ENCODE measurements at regions not wholly inside any gene's neighbourhood (a gene's known extent, or its start where the extent isn't known, plus 50 kb on each side); places are given as distances from the start of the nearest gene placed in this dataset.

- ATAC-seq: no peak
- Histone ChIP-seq H3K4me2 (no peak overlapping the region), H3K9me2 (ENCODE audit: insufficient read depth) (peaks cover 4% of the 10 kb centered on the region; the same call in 1 of the 2 replicates), H3K27me3 (ENCODE audit: insufficient read depth) (no peaks in the 10 kb centered on the region), H3K4me1 (ENCODE audit: insufficient read depth) (peaks cover 8% of the 10 kb centered on the region), H3K27ac (ENCODE audit: low read depth) (no peak overlapping the region), H3K36me3 (ENCODE audit: insufficient read depth) (no peaks in the 10 kb centered on the region), H3K4me3 (no peak overlapping the region), H3K79me2 (replicated peaks; ENCODE audit: insufficient read depth) (no peaks in the 10 kb centered on the region), H4K20me1 (replicated peaks; ENCODE audit: insufficient read depth) (no peaks in the 10 kb centered on the region), H2AFZ (no peak overlapping the region), H3F3A (replicated peaks; ENCODE audit: low read depth) (no peaks in the 10 kb centered on the region)
- Mint-ChIP-seq H3K27me3 (ENCODE audit: insufficient read depth, low read depth, poor library complexity) (no peaks in the 10 kb centered on the region), H3K4me1 (peaks cover 3% of the 10 kb centered on the region), H3K36me3 (ENCODE audit: low read depth) (peaks cover 27% of the 10 kb centered on the region), H3K9me3 (peaks cover 33% of the 10 kb centered on the region), H3K4me3 (no peak overlapping the region), H3K27ac (no peak overlapping the region)
- no peak for TF ChIP-seq JUNB (IDR thresholded peaks at IDR 0.05; ENCODE audit: unreplicated experiment)
- TF ChIP-seq EZH2phosphoT487 (IDR thresholded peaks at IDR 0.05; ENCODE audit: unreplicated experiment): no peak
- TF ChIP-seq CREB1 (CRISPR knock-in tag; IDR thresholded peaks at IDR 0.05; ENCODE audit: low read depth): no peak
- TF ChIP-seq ZNF331 (CRISPR knock-in tag; IDR thresholded peaks at IDR 0.05; ENCODE audit: low read depth): no peak
- TF ChIP-seq, protein P1, sequence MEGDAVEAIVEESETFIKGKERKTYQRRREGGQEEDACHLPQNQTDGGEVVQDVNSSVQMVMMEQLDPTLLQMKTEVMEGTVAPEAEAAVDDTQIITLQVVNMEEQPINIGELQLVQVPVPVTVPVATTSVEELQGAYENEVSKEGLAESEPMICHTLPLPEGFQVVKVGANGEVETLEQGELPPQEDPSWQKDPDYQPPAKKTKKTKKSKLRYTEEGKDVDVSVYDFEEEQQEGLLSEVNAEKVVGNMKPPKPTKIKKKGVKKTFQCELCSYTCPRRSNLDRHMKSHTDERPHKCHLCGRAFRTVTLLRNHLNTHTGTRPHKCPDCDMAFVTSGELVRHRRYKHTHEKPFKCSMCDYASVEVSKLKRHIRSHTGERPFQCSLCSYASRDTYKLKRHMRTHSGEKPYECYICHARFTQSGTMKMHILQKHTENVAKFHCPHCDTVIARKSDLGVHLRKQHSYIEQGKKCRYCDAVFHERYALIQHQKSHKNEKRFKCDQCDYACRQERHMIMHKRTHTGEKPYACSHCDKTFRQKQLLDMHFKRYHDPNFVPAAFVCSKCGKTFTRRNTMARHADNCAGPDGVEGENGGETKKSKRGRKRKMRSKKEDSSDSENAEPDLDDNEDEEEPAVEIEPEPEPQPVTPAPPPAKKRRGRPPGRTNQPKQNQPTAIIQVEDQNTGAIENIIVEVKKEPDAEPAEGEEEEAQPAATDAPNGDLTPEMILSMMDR (conservative IDR thresholded peaks at IDR 0.05; ENCODE audit: low read depth in 2 of 2): no peak
- TF ChIP-seq ETS1 (IDR thresholded peaks at IDR 0.05): no peak
- TF ChIP-seq POLR2AphosphoS5 (IDR thresholded peaks at IDR 0.05; ENCODE audit: low read depth): no peak
- no peak for TF ChIP-seq NANOG (IDR thresholded peaks at IDR 0.05; ENCODE audit: borderline replicate concordance)
- TF ChIP-seq, protein P2, sequence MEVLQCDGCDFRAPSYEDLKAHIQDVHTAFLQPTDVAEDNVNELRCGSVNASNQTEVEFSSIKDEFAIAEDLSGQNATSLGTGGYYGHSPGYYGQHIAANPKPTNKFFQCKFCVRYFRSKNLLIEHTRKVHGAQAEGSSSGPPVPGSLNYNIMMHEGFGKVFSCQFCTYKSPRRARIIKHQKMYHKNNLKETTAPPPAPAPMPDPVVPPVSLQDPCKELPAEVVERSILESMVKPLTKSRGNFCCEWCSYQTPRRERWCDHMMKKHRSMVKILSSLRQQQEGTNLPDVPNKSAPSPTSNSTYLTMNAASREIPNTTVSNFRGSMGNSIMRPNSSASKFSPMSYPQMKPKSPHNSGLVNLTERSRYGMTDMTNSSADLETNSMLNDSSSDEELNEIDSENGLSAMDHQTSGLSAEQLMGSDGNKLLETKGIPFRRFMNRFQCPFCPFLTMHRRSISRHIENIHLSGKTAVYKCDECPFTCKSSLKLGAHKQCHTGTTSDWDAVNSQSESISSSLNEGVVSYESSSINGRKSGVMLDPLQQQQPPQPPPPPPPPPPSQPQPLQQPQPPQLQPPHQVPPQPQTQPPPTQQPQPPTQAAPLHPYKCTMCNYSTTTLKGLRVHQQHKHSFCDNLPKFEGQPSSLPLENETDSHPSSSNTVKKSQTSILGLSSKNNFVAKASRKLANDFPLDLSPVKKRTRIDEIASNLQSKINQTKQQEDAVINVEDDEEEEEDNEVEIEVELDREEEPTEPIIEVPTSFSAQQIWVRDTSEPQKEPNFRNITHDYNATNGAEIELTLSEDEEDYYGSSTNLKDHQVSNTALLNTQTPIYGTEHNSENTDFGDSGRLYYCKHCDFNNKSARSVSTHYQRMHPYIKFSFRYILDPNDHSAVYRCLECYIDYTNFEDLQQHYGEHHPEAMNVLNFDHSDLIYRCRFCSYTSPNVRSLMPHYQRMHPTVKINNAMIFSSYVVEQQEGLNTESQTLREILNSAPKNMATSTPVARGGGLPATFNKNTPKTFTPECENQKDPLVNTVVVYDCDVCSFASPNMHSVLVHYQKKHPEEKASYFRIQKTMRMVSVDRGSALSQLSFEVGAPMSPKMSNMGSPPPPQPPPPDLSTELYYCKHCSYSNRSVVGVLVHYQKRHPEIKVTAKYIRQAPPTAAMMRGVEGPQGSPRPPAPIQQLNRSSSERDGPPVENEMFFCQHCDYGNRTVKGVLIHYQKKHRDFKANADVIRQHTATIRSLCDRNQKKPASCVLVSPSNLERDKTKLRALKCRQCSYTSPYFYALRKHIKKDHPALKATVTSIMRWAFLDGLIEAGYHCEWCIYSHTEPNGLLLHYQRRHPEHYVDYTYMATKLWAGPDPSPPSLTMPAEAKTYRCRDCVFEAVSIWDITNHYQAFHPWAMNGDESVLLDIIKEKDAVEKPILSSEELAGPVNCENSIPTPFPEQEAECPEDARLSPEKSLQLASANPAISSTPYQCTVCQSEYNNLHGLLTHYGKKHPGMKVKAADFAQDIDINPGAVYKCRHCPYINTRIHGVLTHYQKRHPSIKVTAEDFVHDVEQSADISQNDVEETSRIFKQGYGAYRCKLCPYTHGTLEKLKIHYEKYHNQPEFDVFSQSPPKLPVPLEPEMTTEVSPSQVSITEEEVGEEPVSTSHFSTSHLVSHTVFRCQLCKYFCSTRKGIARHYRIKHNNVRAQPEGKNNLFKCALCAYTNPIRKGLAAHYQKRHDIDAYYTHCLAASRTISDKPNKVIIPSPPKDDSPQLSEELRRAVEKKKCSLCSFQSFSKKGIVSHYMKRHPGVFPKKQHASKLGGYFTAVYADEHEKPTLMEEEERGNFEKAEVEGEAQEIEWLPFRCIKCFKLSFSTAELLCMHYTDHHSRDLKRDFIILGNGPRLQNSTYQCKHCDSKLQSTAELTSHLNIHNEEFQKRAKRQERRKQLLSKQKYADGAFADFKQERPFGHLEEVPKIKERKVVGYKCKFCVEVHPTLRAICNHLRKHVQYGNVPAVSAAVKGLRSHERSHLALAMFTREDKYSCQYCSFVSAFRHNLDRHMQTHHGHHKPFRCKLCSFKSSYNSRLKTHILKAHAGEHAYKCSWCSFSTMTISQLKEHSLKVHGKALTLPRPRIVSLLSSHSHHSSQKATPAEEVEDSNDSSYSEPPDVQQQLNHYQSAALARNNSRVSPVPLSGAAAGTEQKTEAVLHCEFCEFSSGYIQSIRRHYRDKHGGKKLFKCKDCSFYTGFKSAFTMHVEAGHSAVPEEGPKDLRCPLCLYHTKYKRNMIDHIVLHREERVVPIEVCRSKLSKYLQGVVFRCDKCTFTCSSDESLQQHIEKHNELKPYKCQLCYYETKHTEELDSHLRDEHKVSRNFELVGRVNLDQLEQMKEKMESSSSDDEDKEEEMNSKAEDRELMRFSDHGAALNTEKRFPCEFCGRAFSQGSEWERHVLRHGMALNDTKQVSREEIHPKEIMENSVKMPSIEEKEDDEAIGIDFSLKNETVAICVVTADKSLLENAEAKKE (CRISPR knock-in tag; IDR thresholded peaks at IDR 0.05): no peak
- TF ChIP-seq REST (IDR thresholded peaks at IDR 0.05; ENCODE audit: unreplicated experiment): no peak
- TF ChIP-seq ZNF114 (CRISPR knock-in tag; IDR thresholded peaks at IDR 0.05): no peak
- TF ChIP-seq STAT1 (IDR thresholded peaks at IDR 0.05; ENCODE audit: unreplicated experiment): no peak
- TF ChIP-seq EZH2 (IDR thresholded peaks at IDR 0.05; ENCODE audit: low read depth, unreplicated experiment): no peak
- DNase-seq (ENCODE audit: low spot score): no peak
Observed at GRCh38 chr7:12074889-12075288, 136.2 kb upstream of the TMEM106B start.
